ENCODE measurements at regions not wholly inside any gene's neighbourhood (a gene's known extent, or its start where the extent isn't known, plus 50 kb on each side); places are given as distances from the start of the nearest gene placed in this dataset.
A peak's percentile ranks its signal among the peaks of the same experiment; 100 is the strongest.
"Not testable (repeated sequence)": the region's sequence is repeated elsewhere in the genome, so short reads cannot be mapped to it uniquely, and the experiment has no call there.

DNA sequence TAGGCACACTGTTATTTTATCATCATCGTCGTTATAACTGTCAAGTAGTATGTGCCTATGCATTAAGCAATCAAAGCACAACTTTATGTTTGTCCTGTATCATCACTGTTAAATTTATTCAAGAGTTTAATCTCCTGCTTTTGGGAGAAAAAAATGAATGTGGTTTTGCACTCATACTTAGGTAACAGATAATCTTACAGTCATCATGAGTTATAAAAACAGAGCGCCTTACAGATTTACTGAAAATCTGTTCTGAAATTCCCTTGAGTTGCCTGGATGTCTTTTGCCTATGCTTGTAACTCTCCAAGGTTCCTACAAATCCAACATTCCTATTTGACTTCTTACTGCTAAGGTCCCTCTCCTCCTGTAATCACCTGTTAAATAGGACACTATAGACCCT is 307.3 kb downstream of the ZIC4 start:
- POLR2A ChIA-PET (ENCODE audit: unreplicated experiment): no interaction called here
- no peak overlapping the region for H3K27ac ChIP-seq (ENCODE audit: low read length)
- no peaks in the 10 kb centered on the region for H3K9me2 ChIP-seq (replicated peaks; ENCODE audit: low read length)
- H4K20me1 ChIP-seq (ENCODE audit: low read length): no peaks in the 10 kb centered on the region
- no TSS peak for BruUV-seq (replicated peaks)
- 0 out of 2 replicates have a peak, but pooled peaks cover 4% of the 10 kb centered on the region for H3K9me3 ChIP-seq (ENCODE audit: low read length)
- H3K4me3 ChIP-seq (ENCODE audit: low read length): no peak overlapping the region
- no peaks in the 10 kb centered on the region for H3K79me2 ChIP-seq (ENCODE audit: low read length)
- H3K36me3 ChIP-seq (ENCODE audit: low read depth, low read length): no peaks in the 10 kb centered on the region
- ATAC-seq (no peak), DNase-seq (no peak)
- H3K4me2 ChIP-seq (ENCODE audit: low read length): no peak overlapping the region
- H2AFZ ChIP-seq (ENCODE audit: low read length): no peak overlapping the region
- intact Hi-C loops (cut with micrococcal nuclease): no loop called here
- H3K4me1 ChIP-seq (ENCODE audit: insufficient read depth, low read length): no peaks in the 10 kb centered on the region
- no peaks in the 10 kb centered on the region; the same call in 1 of the 2 replicates for H3K27me3 ChIP-seq (ENCODE audit: low read length)
- TF ChIP-seq EZH2 (IDR thresholded peaks at IDR 0.05; ENCODE audit: low read length, unreplicated experiment): no peak
- TF ChIP-seq, protein P1, sequence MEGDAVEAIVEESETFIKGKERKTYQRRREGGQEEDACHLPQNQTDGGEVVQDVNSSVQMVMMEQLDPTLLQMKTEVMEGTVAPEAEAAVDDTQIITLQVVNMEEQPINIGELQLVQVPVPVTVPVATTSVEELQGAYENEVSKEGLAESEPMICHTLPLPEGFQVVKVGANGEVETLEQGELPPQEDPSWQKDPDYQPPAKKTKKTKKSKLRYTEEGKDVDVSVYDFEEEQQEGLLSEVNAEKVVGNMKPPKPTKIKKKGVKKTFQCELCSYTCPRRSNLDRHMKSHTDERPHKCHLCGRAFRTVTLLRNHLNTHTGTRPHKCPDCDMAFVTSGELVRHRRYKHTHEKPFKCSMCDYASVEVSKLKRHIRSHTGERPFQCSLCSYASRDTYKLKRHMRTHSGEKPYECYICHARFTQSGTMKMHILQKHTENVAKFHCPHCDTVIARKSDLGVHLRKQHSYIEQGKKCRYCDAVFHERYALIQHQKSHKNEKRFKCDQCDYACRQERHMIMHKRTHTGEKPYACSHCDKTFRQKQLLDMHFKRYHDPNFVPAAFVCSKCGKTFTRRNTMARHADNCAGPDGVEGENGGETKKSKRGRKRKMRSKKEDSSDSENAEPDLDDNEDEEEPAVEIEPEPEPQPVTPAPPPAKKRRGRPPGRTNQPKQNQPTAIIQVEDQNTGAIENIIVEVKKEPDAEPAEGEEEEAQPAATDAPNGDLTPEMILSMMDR (conservative IDR thresholded peaks at IDR 0.05; ENCODE audit: low read depth, low read length): no peak
- no peak for TF ChIP-seq EZH2phosphoT487 (IDR thresholded peaks at IDR 0.05; ENCODE audit: borderline replicate concordance, low read length)
- CTCF ChIA-PET: no interaction called here
- H3F3A ChIP-seq (ENCODE audit: low read length, unreplicated experiment): no peaks in the 10 kb centered on the region
- H3K9ac ChIP-seq (ENCODE audit: low read length): no peak overlapping the region

DNA sequence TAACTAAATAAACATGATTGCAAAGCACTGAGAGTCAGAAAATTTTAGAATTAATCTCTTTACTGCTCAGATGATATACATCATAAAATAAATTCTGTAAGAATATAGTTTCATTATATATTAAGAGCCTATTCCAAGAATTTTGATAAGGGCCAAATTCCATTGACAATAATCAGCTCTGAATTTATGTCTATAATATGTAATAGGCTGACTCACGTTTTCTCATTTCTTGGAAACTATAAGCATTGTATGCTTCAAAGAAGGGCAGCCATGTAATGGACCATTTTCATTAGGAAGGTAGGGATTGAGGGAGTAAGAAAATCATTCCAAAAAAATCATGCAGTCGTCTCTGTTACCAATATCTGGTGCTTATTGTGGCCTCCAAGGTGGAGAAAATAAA is 315.9 kb downstream of the ZIC4 start:
- CTCF ChIA-PET: no interaction called here
- Histone ChIP-seq H3K9me3 (ENCODE audit: low read length) (no peaks in the 10 kb centered on the region), H2AFZ (ENCODE audit: low read length) (no peak overlapping the region), H3K9ac (ENCODE audit: low read length) (no peak overlapping the region), H4K20me1 (ENCODE audit: low read length) (no peaks in the 10 kb centered on the region), H3K27ac (ENCODE audit: low read length) (no peak overlapping the region), H3K36me3 (ENCODE audit: low read depth, low read length) (no peaks in the 10 kb centered on the region), H3F3A (ENCODE audit: low read length, unreplicated experiment) (no peaks in the 10 kb centered on the region), H3K9me2 (replicated peaks; ENCODE audit: low read length) (no peaks in the 10 kb centered on the region), H3K4me3 (ENCODE audit: low read length) (no peak overlapping the region), H3K79me2 (ENCODE audit: low read length) (no peaks in the 10 kb centered on the region), H3K27me3 (ENCODE audit: low read length) (no peaks in the 10 kb centered on the region), H3K4me1 (ENCODE audit: insufficient read depth, low read length) (no peaks in the 10 kb centered on the region), H3K4me2 (ENCODE audit: low read length) (no peak overlapping the region)
- POLR2A ChIA-PET (ENCODE audit: unreplicated experiment): no interaction called here
- intact Hi-C loops (cut with micrococcal nuclease): no loop called here
- DNase-seq: peak; percentile 35
- no peak for ATAC-seq
- BruUV-seq (replicated peaks): no TSS peak
- no peak for TF ChIP-seq EZH2 (IDR thresholded peaks at IDR 0.05; ENCODE audit: low read length, unreplicated experiment)
- no peak for TF ChIP-seq EZH2phosphoT487 (IDR thresholded peaks at IDR 0.05; ENCODE audit: borderline replicate concordance, low read length)
- TF ChIP-seq, protein P1 (conservative IDR thresholded peaks at IDR 0.05; ENCODE audit: low read depth, low read length): no peak

DNA sequence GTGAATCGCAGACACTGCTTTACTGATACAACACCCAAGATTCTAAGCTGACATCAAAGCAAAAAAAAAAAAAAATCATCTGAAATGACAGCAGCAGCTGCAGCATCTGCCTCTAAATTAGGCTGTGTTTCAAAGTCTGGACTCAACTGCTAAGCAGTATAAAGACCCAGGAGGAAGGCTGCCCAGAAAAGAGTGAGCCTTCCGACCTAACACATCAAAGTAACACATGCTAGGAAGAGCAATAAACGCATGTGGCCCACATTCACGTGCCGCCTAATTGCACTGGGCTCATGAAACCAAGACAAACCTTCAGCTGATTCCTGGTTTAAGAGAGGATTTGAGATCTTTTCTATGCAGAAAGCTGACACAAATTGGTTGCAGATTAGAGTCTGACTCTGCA is 317.1 kb downstream of the ZIC4 start:
- Histone ChIP-seq H3K9ac (ENCODE audit: low read length) (no peak overlapping the region), H2AFZ (ENCODE audit: low read length) (no peak overlapping the region), H3K27ac (ENCODE audit: low read length) (no peak overlapping the region), H3K4me1 (ENCODE audit: insufficient read depth, low read length) (no peaks in the 10 kb centered on the region), H3K9me3 (ENCODE audit: low read length) (no peaks in the 10 kb centered on the region), H3K9me2 (replicated peaks; ENCODE audit: low read length) (no peaks in the 10 kb centered on the region), H3K36me3 (ENCODE audit: low read depth, low read length) (no peaks in the 10 kb centered on the region), H3F3A (ENCODE audit: low read length, unreplicated experiment) (no peaks in the 10 kb centered on the region), H4K20me1 (ENCODE audit: low read length) (no peaks in the 10 kb centered on the region), H3K4me2 (ENCODE audit: low read length) (no peak overlapping the region), H3K4me3 (ENCODE audit: low read length) (no peak overlapping the region), H3K27me3 (ENCODE audit: low read length) (no peaks in the 10 kb centered on the region), H3K79me2 (ENCODE audit: low read length) (no peaks in the 10 kb centered on the region)
- DNase-seq: no peak
- BruUV-seq (replicated peaks): no TSS peak
- ATAC-seq: no peak
- TF ChIP-seq EZH2phosphoT487 (IDR thresholded peaks at IDR 0.05; ENCODE audit: borderline replicate concordance, low read length) (no peak), EZH2 (IDR thresholded peaks at IDR 0.05; ENCODE audit: low read length, unreplicated experiment) (no peak)
- TF ChIP-seq, protein P1 (conservative IDR thresholded peaks at IDR 0.05; ENCODE audit: low read depth, low read length): no peak
- POLR2A ChIA-PET (ENCODE audit: unreplicated experiment): no interaction called here
- CTCF ChIA-PET: no interaction called here
- intact Hi-C loops (cut with micrococcal nuclease): no loop called here

DNA sequence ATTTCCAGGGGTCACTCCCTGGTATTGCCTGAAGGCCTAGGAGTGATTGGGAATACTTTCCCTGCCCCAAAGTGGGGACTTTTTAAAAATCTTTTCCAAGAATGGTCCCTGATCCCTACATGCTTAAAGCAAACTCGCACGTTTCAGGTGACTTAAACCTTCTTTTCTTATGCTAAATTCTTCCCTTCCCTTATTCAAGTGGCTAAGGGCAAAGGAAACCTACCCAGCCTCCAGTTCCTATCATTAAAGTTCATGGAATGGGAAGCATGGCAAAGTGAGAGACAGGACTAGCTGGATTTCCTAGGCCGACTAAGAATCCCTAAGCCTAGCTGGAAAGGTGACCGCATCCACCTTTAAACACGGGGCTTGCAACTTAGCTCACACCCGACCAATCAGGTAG is 346.8 kb downstream of the ZIC4 start:
- H4K20me1 ChIP-seq (ENCODE audit: low read length); H3K9me2 ChIP-seq (replicated peaks; ENCODE audit: low read length); intact Hi-C loops (cut with micrococcal nuclease); H3K27ac ChIP-seq (ENCODE audit: low read length); H3F3A ChIP-seq (ENCODE audit: low read length, unreplicated experiment); POLR2A ChIA-PET (ENCODE audit: unreplicated experiment); H3K9me3 ChIP-seq (ENCODE audit: low read length); ATAC-seq; BruUV-seq (replicated peaks); H3K36me3 ChIP-seq (ENCODE audit: low read depth, low read length); H3K4me3 ChIP-seq (ENCODE audit: low read length); H3K4me1 ChIP-seq (ENCODE audit: insufficient read depth, low read length); CTCF ChIA-PET; H3K79me2 ChIP-seq (ENCODE audit: low read length); H2AFZ ChIP-seq (ENCODE audit: low read length); DNase-seq; H3K9ac ChIP-seq (ENCODE audit: low read length); H3K4me2 ChIP-seq (ENCODE audit: low read length): not testable (repeated sequence)
- H3K27me3 ChIP-seq (ENCODE audit: low read length): peaks cover 13% of the 10 kb centered on the region
